A549 (cell line): ENCODE measurements at regions not wholly inside any gene's neighbourhood (a gene's known extent, or its start where the extent isn't known, plus 50 kb on each side); places are given as distances from the start of the nearest gene placed in this dataset.

ENCODE experiments used
- CBX8 ChIP-seq: fragments of 200-600 bp; sonication (generic); IDR thresholded peaks from 2 replicates; pipeline ENCODE4 v1.6.1; 2016
- CEBPB ChIP-seq, 2 experiments: fragments of >200 bp in 1 of 2; sonication (Bioruptor Twin) in 1 of 2; formaldehyde crosslinking in 1 of 2; IDR thresholded peaks; 2 replicates each; pipeline ENCODE4 v1.6.1; 2012 to 2016
- CTCF ChIP-seq: fragments of >200 bp; sonication (Bioruptor Twin); formaldehyde crosslinking; IDR thresholded peaks from 3 replicates; pipeline ENCODE4 v1.5.1; 2016
- EP300 ChIP-seq, 2 experiments: fragments of >200 bp; sonication (Bioruptor Twin); formaldehyde crosslinking; IDR thresholded peaks; 2 replicates in 1 of 2; 3 replicates in 1 of 2; pipeline ENCODE4 v1.6.1; 2016 to 2017
- JUN ChIP-seq, 2 experiments: fragments of >200 bp; sonication (Bioruptor Twin); formaldehyde crosslinking; IDR thresholded peaks; 2 replicates in 1 of 2; 3 replicates in 1 of 2; pipeline ENCODE4 v1.6.1; 2016 to 2017
- MAFK ChIP-seq: fragments of 450-650 bp; IDR thresholded peaks from 2 replicates; pipeline ENCODE4 v1.6.1; 2014; ENCODE audit not compliant: partially characterized antibody
- SMC3 ChIP-seq: fragments of >200 bp; sonication (Bioruptor Twin); formaldehyde crosslinking; IDR thresholded peaks from 3 replicates; pipeline ENCODE4 v1.6.1; 2018; ENCODE audit warnings: inconsistent platforms

- TF ChIP-seq SMC3 (no peak), JUN (IDR thresholded peaks at IDR 0.05) (no peak), MAFK (no peak), CBX8 (no peak), EP300 (IDR thresholded peaks at IDR 0.05) (no peak), CTCF (no peak), CEBPB (IDR thresholded peaks at IDR 0.05) (no peak)
These were observed 89.8 kb downstream of the EDNRB start for GRCh38 chr13:77828799-77829198.
